ENCODE measurements at regions not wholly inside any gene's neighbourhood (a gene's known extent, or its start where the extent isn't known, plus 50 kb on each side); places are given as distances from the start of the nearest gene placed in this dataset.
A peak's percentile ranks its signal among the peaks of the same experiment; 100 is the strongest.
"Not testable (repeated sequence)": the region's sequence is repeated elsewhere in the genome, so short reads cannot be mapped to it uniquely, and the experiment has no call there.

- peak in 8 of 51 donors; percentile 7 to 34 (median 17) for DNase-seq
Measured at GRCh38 chr1:239987103-239987745, 104.5 kb upstream of the FMN2 start.

DNA sequence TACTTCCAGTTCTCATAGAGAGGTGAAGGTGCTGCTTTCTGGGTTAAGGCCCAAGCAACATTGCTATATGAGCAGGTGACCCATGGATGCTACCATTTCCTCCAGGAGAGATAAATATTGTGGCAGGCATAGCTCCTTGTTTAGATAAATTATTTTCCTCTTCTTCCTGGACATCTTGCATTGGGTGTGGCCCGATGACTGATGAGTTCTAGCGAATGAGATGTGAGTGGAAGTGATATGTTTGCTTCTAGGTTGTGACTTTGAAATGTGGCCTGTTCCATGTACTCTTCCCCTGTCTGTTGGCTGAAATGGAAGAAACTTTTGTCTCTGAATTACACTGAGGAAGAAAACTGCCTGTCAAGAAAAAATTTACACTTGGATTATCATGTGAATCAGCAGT is 101.7 kb upstream of the FMN2 start:
- DNase-seq, result no peak

DNA sequence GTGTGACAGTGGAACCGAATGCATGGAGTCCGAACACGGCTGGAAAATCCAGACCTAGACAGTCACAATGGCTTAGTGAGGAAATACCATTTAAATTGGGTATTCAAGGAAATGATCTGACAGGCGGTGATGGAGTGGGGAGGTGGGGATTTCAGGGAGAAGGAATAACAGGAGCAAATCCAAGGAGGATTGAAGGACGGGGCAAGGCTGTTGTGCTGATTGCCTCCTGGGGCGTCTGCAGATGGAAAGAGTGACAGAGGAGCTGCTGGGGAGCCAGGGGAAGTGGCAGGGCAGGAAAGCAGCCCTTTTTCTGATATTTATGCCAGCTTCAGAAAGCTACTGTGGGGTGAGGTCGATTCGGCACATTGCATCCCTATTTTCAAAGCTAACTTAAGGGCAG is 99.1 kb upstream of the FMN2 start:
- DNase-seq, result not testable (repeated sequence)

- no peak for DNase-seq
Measured at GRCh38 chr1:239993366-239993765, 98.3 kb upstream of the FMN2 start.

- no peak for DNase-seq
Measured at GRCh38 chr1:239995281-239995680, 96.4 kb upstream of the FMN2 start.

DNA sequence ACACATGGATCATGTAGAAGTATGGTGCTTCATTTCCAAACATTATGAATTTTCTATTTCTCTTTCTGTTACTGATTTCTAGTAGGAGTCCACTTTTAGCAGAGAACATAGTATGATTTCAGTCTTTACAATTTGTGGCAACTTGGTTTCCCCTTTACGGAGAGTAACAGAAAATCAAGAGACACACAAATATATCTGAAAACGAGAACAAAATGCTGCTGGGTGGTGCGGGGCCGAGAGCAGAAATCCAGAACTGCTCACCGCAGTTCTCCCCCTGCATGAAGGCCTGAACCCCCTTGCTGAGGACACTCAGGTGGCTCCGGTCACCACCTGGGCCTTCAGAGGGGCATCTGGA is 94.5 kb upstream of the FMN2 start:
- no peak for DNase-seq

DNA sequence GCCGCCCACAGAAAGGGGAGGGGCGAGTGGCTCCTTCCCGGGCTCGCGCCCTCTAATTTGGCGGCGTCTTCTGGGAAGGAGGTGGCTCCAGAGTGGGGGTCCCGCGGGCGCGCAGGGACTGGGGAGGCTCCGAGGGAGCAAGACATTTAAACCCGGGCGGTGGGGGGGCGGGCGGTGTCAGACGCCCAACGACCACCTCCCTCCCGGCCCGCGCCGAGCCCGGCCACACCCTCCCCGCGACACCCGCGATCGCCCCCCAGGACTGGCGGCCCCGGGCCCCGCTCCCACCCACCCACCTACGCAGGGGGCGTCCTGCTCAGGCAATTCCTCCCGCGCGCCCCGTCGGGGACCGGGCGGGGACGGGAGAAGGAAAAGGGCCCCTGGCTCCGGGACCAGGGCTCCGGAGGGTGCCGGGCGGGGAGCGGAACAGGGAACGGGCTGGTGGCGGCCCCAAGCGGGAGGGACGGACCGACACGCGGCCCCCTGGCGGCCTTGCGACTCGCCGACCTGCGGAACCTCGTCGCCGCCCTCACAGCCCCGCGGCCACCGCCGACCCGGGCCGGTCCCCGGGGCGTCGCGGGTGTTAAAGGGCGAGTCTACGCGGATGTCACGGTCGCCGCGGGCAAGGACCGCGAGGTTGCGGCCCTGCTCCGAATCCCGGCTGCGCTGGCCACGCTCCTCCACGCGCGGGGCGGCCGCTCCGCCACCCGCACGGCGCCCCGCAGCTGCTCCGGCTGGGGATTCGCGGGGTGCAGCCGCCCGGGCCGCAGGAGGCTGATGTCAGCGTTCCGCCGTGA is 94.0 kb upstream of the FMN2 start:
- no peak for DNase-seq

DNA sequence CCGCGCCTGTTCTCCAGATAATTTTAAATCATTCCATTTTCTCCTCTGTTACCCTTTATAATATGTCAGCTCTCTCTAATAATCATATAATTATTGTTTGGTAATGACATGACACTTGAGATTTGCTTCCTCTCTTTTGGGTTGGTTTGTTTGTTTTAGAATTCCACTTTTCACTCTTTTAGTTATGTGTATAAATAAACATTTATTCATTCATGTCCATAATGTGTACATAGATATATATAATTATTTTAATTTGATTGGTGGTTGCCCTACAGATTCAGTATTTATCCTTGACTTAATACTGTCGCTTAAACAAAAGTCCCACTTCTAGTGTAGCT is 93.4 kb upstream of the FMN2 start:
- no peak for DNase-seq

GRCh38 chr1:239999170-239999569 is 92.5 kb upstream of the FMN2 start:
- no peak for DNase-seq

DNA sequence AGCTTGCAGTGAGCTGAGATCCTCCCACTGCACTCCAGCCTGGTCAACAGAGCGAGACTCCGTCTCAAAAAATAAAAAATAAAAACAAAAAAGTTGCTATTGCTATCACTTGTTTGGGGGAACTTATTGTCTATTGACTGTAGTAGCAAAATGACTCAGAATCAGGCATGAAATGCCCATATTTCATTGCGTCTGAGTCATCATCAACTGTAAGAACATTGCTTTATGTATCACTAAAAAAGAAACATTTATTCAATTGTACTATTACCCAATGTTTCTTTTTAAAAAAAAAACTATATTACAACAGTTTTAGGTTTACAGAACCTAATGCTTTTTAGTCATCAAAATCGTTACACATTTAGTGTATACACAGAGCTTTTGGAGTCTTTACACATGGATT is 91.0 kb upstream of the FMN2 start:
- no peak for DNase-seq

GRCh38 chr1:240001177-240001740 is 90.4 kb upstream of the FMN2 start:
- DNase-seq, result no peak

- no peak for DNase-seq
Measured at GRCh38 chr1:240004086-240004749, 87.5 kb upstream of the FMN2 start.

GRCh38 chr1:240005997-240006650 is 85.6 kb upstream of the FMN2 start:
- DNase-seq, result no peak

DNA sequence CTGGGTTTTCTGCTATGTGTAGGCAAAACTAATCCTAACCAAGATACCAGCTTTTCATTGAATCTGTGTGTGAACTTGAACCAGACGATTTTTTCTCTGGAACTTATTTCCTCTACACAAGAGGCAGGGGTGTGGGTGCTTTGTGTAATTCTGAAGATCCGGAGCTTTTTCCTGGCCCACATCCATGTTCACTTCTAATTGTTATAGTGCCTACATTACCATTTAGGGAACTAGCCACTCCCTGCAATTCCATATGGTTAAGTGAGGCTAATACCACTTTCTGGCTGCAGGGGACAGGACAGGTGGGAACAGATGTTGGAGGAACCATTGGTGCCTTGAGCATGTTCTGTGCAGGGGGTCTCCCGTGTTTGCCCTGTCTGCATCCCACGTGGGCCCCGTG is 83.4 kb upstream of the FMN2 start:
- DNase-seq, result no peak

DNA sequence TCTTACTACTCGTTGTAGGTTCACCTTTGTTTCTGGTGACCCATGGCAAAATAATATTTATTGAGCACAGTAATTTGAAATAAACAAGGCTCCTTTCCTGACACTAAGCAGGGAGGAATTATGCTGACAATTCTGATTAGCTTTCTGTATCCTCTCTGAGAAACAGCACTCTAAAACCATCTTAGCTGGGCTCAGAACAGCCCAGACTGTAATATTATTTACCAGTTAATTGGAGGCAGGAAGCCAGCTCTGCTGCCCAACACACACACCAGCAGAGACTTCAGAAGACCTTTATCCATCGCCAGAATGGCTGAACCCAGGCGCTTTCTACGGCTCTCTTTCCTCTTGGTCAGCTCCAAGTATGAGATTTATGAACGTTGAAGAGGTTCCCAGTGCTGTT is 77.6 kb upstream of the FMN2 start:
- no peak for DNase-seq

DNA sequence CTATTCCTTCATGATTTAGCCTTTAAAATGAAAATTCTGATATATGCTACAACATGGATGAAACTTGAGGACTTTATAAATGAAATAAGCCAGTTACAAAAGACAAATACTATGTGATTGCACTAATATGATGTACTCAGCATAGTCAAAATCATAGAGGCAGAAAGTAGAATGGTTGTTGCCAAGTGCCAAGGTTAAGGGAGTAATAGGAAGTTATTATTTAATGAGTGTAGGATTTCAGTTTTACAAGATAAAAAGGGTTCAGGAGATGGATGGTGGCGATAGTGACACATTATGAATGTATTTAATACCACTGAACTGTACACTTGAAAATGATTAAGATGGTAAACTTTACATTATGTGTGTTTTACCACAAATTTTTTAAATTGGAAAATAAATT is 73.1 kb upstream of the FMN2 start:
- no peak for DNase-seq

DNA sequence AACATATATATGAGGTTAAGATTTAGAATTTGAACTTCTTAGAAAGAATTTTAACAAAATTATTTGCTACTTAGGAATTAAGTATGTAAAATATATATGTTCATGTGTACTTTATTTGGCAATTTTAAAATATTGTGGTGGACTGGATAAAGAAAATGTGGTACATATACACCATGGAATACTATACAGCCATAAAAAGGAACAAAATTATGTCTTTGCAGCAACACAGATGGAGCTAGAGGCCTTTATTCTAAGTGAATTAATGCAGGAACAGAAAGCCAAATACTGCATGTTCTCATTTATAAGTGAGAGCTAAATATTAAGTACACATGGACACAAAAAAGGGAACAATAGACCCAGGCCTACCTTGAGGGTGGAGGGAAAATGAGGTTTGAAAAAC is 72.2 kb upstream of the FMN2 start:
- no peak for DNase-seq

DNA sequence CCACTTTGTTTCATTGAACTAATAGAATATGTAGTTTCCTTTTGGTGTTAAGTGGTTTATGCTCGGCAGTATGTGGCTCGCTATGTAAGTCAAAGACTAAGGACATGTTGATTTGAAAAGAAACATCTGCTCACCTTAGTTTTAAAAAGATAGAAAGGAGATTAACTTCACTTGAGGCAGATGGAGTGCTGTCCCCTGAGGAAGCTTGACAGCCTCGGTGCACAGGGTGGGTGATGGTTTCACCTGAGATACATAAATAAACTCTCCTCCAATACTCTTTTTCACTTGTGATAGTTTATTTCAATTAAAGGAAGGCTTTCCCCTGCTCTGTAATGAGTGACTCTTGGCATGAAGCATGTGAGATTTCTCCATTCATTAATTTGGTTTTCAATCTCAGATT is 70.8 kb upstream of the FMN2 start:
- no peak for DNase-seq

- DNase-seq, result no peak
Measured at GRCh38 chr1:240021709-240022108, 70.0 kb upstream of the FMN2 start.

- DNase-seq, result peak in 29 of 51 donors; percentile 0 to 56 (median 13)
Measured at GRCh38 chr1:240027059-240027462, 64.6 kb upstream of the FMN2 start.

DNA sequence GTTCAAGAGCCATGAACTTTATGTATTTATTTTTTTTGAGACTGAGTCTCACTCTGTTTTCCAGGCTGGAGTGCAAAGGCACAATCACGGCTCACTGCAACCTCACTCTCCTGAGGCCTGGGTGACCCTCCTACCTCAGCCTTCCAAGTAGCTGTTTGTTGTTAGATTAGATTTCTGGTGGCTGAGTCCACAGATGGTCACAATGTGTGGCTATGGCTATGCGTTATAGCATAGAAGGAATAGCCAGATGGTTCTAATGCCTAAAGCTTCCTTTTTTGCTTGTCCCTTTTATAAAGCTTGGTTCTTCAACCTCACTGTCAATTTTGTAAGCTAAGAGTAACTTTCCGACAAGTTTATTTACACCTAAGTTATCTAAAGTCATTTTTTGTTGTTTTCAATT is 62.3 kb upstream of the FMN2 start:
- DNase-seq, result no peak

GRCh38 chr1:240030236-240030635 is 61.4 kb upstream of the FMN2 start:
- DNase-seq, result no peak

All from hypothalamus (tissue), 51 donors.